Liver (tissue), 3 donors: ENCODE measurements at regions not wholly inside any gene's neighbourhood (a gene's known extent, or its start where the extent isn't known, plus 50 kb on each side); places are given as distances from the start of the nearest gene placed in this dataset.

Experiments used
- EGR1 ChIP-seq, 2 donors: IDR thresholded peaks; 2 replicates each; pipeline ENCODE4 v1.6.1; 2016 to 2018; ENCODE audit warnings: antibody characterized with exemption in 2 of 2, low read depth in 2 of 2
- RAD21 ChIP-seq, 2 donors: IDR thresholded peaks; 2 replicates each; pipeline ENCODE4 v1.6.1; 2016; ENCODE audit warnings: antibody characterized with exemption in 2 of 2, mild to moderate bottlenecking in 2 of 2
- TF ChIP-seq, protein P1 (sequence below): fragments of 150-350 bp; IDR thresholded peaks from 2 replicates; pipeline ENCODE4 v1.5.1; 2017; ENCODE audit warnings: improper control_type of control experiment, low read depth, low read length; ENCODE audit not compliant: missing input control
- TF ChIP-seq, protein P2 (sequence below): IDR thresholded peaks from 2 replicates; pipeline ENCODE4 v1.6.1; 2016; ENCODE audit warnings: antibody characterized with exemption
- donor health status: healthy.
- donor health status: healthy.

DNA sequence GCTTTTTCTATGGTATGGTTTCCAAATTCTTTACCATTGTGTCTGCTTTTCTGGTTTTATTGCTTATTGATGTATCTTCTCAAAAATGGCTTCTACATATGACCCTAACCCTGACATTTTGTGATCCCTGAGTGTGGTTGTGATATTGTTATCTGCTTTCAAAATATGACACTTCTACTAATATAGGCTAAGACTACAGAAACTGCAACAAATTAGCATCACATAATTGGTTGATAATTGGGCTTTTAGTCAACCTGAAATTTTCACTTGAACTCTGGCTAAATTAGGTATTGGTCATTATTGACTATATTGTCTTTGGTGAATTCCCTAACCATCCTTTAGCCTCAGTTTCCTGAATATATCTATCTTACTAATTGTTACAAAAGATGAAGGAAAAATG is 246.1 kb downstream of the PIK3C3 start:
- no peak for TF ChIP-seq RAD21 (IDR thresholded peaks at IDR 0.05)
- TF ChIP-seq, protein P1, sequence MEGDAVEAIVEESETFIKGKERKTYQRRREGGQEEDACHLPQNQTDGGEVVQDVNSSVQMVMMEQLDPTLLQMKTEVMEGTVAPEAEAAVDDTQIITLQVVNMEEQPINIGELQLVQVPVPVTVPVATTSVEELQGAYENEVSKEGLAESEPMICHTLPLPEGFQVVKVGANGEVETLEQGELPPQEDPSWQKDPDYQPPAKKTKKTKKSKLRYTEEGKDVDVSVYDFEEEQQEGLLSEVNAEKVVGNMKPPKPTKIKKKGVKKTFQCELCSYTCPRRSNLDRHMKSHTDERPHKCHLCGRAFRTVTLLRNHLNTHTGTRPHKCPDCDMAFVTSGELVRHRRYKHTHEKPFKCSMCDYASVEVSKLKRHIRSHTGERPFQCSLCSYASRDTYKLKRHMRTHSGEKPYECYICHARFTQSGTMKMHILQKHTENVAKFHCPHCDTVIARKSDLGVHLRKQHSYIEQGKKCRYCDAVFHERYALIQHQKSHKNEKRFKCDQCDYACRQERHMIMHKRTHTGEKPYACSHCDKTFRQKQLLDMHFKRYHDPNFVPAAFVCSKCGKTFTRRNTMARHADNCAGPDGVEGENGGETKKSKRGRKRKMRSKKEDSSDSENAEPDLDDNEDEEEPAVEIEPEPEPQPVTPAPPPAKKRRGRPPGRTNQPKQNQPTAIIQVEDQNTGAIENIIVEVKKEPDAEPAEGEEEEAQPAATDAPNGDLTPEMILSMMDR, result no peak
- TF ChIP-seq EGR1 (IDR thresholded peaks at IDR 0.05; ENCODE audit: low read depth in 2 of 2), result no peak
- TF ChIP-seq, protein P2, sequence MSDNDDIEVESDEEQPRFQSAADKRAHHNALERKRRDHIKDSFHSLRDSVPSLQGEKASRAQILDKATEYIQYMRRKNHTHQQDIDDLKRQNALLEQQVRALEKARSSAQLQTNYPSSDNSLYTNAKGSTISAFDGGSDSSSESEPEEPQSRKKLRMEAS, result no peak
